KG1 (cell line): ENCODE measurements at regions not wholly inside any gene's neighbourhood (a gene's known extent, or its start where the extent isn't known, plus 50 kb on each side); places are given as distances from the start of the nearest gene placed in this dataset.
"Not testable (repeated sequence)": the region's sequence is repeated elsewhere in the genome, so short reads cannot be mapped to it uniquely, and the experiment has no call there.

Source experiments
- DNase-seq: peaks from one replicate; lab custom pipeline; 2025; lab: John Stamatoyannopoulos, UW

DNA sequence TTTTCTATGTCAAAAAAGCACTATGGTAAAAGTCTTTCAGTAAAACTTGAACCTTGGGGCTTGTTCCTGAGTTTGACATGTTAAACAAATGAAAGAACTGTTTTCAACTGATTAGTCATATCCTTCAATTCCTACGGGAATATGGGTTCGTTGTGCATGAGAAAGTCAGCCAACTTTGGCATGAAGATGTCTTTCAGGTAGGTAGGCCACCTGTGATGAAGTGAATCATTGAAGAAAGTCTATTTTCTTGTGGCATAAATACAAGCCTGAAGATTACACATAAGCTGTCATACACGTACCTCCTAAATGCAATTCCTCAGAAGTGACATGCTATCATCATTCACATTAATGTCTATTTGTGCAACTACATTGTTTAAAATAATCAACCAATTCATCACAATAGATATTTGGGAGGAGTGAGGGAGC, 513.0 kb downstream of the IRS2 start:
- DNase-seq: no peak

- no peak for DNase-seq
These were observed 513.6 kb downstream of the IRS2 start for GRCh38 chr13:109272595-109273325.

DNA sequence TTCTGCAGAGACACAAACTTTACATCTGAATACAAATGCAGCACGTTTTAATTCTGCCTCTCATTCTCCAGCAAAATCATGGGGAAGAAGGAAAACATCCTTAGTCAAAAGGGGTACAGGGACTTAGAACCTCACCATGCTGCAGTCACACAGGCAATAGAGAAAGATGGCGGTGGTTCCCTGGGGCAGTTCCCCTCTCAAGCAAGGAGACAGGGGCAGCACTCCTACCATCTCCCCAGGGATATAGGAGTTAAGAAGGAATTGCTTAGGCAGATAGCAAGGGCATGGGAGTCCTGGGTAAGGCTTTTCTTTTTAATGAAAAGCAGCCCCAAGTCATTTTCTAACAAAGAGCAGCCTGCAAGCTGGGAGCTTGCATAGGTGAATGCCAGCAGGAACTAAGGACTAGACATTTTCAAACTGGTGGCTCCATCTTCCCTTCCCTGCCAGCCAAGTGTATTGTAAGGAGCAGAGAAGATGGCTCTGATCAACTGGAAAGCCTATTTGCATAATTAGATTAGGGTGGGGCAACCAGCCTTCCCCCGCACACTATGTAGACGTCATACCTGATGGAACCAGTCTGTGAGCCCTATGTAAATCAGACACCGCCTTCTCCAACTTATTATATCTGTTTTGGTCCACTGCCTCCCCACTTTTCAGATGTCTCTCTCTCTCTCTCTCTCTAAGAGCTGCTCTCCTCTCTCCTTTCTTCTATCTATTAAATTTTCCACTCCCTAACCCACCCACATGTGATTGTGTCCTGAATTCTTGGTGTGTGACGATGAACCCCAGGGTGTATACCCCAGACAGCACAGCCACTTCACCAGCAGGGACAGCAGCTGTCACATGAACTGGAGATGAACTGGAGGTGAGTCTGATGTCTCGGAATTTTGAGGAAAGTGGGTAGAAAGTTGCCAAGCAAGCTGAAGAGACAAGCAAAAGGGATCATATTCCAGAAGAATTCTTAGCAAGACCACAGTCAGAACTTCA, 514.5 kb downstream of the IRS2 start:
- no peak for DNase-seq

- DNase-seq: no peak
These were observed 515.3 kb downstream of the IRS2 start for GRCh38 chr13:109271061-109271460.

DNA sequence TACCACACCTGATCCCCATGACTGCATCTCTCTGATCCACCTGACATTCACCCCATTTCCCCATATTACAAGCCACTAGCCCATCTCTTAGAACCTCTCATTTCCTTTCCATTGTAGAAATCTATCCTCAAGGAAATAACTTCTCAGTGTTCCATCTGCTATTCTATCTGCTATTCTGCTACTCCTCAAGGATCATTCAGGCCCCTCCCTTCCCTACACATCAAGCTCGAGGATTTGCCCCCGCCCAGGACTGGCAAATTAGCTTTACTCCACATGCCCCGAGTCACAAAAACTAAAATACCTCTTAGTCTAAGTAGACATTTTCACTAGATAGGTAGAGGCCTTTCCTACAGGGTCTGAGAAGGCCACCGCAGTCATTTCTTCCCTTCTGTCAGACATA, 517.0 kb downstream of the IRS2 start:
- not testable (repeated sequence) for DNase-seq

DNA sequence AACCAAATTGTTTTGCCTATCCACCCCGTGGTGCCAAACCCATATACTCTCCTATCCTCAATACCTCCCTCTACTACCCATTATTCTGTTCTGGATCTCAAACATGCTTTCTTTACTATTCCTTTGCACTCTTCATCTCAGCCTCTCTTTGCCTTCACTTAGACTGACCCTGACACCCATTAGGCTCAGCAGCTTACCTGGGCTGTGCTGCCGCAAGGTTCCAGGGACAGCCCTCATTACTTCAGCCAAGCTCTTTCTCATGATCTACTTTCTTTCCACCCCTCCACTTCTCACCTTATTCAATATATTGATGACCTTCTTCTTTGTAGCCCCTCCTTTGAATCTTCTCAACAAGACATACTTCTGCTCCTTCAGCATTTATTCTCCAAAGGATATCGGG, 517.9 kb downstream of the IRS2 start:
- DNase-seq: not testable (repeated sequence)

- DNase-seq: not testable (repeated sequence)
These were observed 519.0 kb downstream of the IRS2 start for GRCh38 chr13:109267400-109267799.

DNA sequence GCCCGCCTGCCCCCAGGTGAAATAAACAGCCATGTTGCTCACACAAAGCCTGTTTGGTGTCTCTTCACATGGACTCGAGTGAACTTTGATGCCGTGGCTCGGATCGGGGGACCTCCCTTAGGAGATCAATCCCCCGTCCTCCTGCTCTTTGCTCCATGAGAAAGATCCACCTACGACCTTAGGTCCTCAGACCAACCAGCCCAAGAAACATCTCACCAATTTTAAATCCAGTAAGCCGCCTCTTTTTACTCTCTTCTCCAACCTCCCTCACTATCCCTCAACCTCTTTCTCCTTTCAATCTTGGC, 521.0 kb downstream of the IRS2 start:
- not testable (repeated sequence) for DNase-seq

DNA sequence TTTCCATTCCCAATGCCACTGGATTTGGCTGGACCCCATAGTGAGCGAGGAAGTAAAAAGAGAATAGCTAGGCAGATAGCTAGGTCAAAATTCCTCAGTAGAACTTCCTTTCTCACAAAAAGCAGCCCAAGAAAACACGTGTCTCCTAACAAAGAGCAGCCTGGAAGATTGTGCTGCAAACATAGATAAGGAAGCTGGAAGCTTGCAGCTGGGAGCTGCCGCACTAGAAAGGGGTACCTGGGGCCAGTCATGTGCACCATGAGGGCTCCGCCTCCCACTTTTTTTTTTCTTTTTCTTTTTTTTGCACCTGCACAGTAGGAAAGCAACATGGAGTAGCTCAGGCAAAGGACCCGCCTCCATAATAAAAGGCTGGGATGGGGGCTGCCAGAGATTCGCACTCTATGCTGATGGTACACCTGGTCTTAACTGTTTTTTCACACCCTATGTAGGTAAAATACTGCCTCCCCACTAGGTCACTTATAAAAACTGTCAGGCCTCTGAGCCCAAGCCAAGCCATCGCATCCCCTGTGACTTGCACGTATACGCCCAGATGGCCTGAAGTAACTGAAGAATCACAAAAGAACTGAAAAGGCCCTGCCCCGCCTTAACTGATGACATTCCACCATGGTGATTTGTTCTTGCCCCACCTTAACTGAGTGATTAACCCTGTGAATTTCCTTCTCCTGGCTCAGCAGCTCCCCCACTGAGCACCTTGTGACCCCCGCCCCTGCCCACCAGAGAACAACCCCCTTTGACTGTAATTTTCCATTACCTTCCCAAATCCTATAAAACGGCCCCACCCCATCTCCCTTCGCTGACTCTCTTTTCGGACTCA, 521.6 kb downstream of the IRS2 start:
- DNase-seq: not testable (repeated sequence)

GRCh38 chr13:109257761-109258157, 528.6 kb downstream of the IRS2 start:
- not testable (repeated sequence) for DNase-seq
